GM18508 (cell line): ENCODE measurements at regions not wholly inside any gene's neighbourhood (a gene's known extent, or its start where the extent isn't known, plus 50 kb on each side); places are given as distances from the start of the nearest gene placed in this dataset.
"Not testable (repeated sequence)": the region's sequence is repeated elsewhere in the genome, so short reads cannot be mapped to it uniquely, and the experiment has no call there.

Experiments
- ATAC-seq: cut with Tn5 transposase; IDR thresholded peaks from one replicate; pipeline ENCODE4 v1.9.1; 2021; ENCODE audit warnings: moderate number of reproducible peaks; ENCODE audit not compliant: insufficient read depth, unreplicated experiment

GRCh38 chr22:47535681-47536080 lies 773.2 kb downstream of the TBC1D22A start:
- no peak for ATAC-seq

GRCh38 chr22:47534804-47535410 lies 772.5 kb downstream of the TBC1D22A start:
- no peak for ATAC-seq

GRCh38 chr22:47533961-47534803 lies 771.7 kb downstream of the TBC1D22A start:
- no peak for ATAC-seq

GRCh38 chr22:47517062-47517461 lies 754.6 kb downstream of the TBC1D22A start:
- ATAC-seq: no peak

GRCh38 chr22:47515384-47516125 lies 753.1 kb downstream of the TBC1D22A start:
- ATAC-seq: no peak

- no peak for ATAC-seq
Measured at GRCh38 chr22:47512617-47513016, 750.2 kb downstream of the TBC1D22A start.

- no peak for ATAC-seq
Measured at GRCh38 chr22:47504962-47505361, 742.5 kb downstream of the TBC1D22A start.

GRCh38 chr22:47498969-47499495 lies 736.6 kb downstream of the TBC1D22A start:
- no peak for ATAC-seq

- no peak for ATAC-seq
Measured at GRCh38 chr22:47497666-47498065, 735.2 kb downstream of the TBC1D22A start.

GRCh38 chr22:47495110-47495509 lies 732.7 kb downstream of the TBC1D22A start:
- no peak for ATAC-seq

- ATAC-seq: not testable (repeated sequence)
Measured at GRCh38 chr22:47488131-47488530, 725.7 kb downstream of the TBC1D22A start.

- ATAC-seq: no peak
Measured at GRCh38 chr22:47486569-47487312, 724.3 kb downstream of the TBC1D22A start.

- ATAC-seq: no peak
Measured at GRCh38 chr22:47484960-47485569, 722.6 kb downstream of the TBC1D22A start.

GRCh38 chr22:47476231-47476630 lies 713.8 kb downstream of the TBC1D22A start:
- no peak for ATAC-seq

GRCh38 chr22:47474895-47475294 lies 712.4 kb downstream of the TBC1D22A start:
- no peak for ATAC-seq

GRCh38 chr22:47474464-47474863 lies 712.0 kb downstream of the TBC1D22A start:
- no peak for ATAC-seq

- no peak for ATAC-seq
Measured at GRCh38 chr22:47472636-47473035, 710.2 kb downstream of the TBC1D22A start.

GRCh38 chr22:47471406-47471805 lies 709.0 kb downstream of the TBC1D22A start:
- ATAC-seq: no peak

GRCh38 chr22:47465809-47466208 lies 703.4 kb downstream of the TBC1D22A start:
- no peak for ATAC-seq

GRCh38 chr22:47465222-47465621 lies 702.8 kb downstream of the TBC1D22A start:
- ATAC-seq: no peak
